SK-N-SH treated with all-trans-retinoic acid at 6 μM for 48 hours (cell line): ENCODE measurements at regions not wholly inside any gene's neighbourhood (a gene's known extent, or its start where the extent isn't known, plus 50 kb on each side); places are given as distances from the start of the nearest gene placed in this dataset.

Source experiments
- TCF4 ChIP-seq: fragments of 250-450 bp; sonication (Bioruptor Pico); IDR thresholded peaks from 2 replicates; pipeline ENCODE4 v1.8.0; 2021; ENCODE audit warnings: mild to moderate bottlenecking, moderate library complexity, borderline replicate concordance
- TF ChIP-seq, protein P1 (sequence below): fragments of 250-450 bp; sonication (Bioruptor Pico); IDR thresholded peaks from 2 replicates; pipeline ENCODE4 v1.8.0; 2020; ENCODE audit warnings: mild to moderate bottlenecking, moderate library complexity, borderline replicate concordance

DNA sequence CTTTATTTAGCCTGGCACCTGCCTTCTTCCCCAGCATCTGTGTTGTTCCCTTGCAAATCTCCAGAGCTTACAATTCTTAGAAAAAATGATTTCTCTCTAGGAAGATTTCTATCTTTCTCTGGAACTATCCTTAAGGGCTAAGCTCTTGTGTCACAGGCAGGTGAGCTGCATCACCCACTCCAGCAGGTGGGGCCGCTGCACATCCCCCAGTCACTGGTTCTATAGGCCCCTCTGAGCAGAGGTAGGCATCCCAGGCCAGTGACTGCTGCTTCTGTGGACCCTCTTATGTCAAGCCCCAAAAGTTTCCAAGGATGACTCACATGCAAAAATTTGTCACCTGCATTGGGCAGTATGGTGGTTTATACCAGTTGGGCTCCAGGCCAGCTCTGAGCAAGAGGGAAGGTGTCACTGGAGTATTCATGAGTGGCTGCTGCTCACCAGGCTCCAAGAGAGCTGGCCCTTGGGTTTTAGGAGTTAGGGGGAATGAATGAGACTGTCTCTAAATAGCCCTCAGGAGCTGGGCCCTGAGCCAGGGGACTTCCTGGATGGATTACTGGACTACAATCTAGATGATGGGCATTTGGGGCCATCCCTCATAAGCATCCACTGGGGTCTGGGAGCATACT lies 208.1 kb upstream of the EOLA2 start:
- no peak for TF ChIP-seq TCF4 (CRISPR knock-in tag)
- TF ChIP-seq, protein P1, sequence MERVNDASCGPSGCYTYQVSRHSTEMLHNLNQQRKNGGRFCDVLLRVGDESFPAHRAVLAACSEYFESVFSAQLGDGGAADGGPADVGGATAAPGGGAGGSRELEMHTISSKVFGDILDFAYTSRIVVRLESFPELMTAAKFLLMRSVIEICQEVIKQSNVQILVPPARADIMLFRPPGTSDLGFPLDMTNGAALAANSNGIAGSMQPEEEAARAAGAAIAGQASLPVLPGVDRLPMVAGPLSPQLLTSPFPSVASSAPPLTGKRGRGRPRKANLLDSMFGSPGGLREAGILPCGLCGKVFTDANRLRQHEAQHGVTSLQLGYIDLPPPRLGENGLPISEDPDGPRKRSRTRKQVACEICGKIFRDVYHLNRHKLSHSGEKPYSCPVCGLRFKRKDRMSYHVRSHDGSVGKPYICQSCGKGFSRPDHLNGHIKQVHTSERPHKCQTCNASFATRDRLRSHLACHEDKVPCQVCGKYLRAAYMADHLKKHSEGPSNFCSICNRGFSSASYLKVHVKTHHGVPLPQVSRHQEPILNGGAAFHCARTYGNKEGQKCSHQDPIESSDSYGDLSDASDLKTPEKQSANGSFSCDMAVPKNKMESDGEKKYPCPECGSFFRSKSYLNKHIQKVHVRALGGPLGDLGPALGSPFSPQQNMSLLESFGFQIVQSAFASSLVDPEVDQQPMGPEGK (CRISPR knock-in tag): no peak
